HG03432 (cell line): ENCODE measurements at regions not wholly inside any gene's neighbourhood (a gene's known extent, or its start where the extent isn't known, plus 50 kb on each side); places are given as distances from the start of the nearest gene placed in this dataset.

Source experiments
- ATAC-seq: cut with Tn5 transposase; IDR thresholded peaks from one replicate; pipeline ENCODE4 v1.9.1; 2021; ENCODE audit warnings: mild to moderate bottlenecking, moderate library complexity; ENCODE audit not compliant: unreplicated experiment

- ATAC-seq = no peak
Observed at GRCh38 chr5:15447209-15447608, 52.8 kb upstream of the FBXL7 start.

- ATAC-seq = no peak
Observed at GRCh38 chr5:15446552-15446951, 53.4 kb upstream of the FBXL7 start.

GRCh38 chr5:15442193-15442570 lies 57.8 kb upstream of the FBXL7 start:
- ATAC-seq = peak; percentile 42

GRCh38 chr5:15441433-15442192 lies 58.4 kb upstream of the FBXL7 start:
- ATAC-seq = peak; percentile 68

- no peak for ATAC-seq
Observed at GRCh38 chr5:15440434-15440833, 59.5 kb upstream of the FBXL7 start.

DNA sequence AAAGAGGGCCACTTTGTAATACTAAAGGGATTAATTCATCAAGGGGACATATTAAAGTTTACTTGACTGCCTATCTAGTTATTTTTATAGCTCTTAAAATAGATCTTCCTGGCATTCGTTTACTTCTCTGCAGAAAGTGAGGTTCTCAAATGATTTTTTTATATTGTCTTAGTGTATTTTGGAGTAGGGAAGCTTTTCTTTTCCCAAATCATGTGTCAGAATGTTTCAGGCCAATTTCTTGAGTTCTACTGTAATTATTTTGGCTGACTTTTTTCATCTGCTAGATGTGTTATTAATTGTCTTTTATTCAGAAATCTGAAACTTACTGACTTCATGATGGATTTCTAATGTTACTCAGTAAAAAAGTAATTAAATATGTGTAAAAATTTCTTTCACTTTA lies 60.2 kb upstream of the FBXL7 start:
- no peak for ATAC-seq

GRCh38 chr5:15433709-15434108 lies 66.3 kb upstream of the FBXL7 start:
- no peak for ATAC-seq

GRCh38 chr5:15431923-15432322 lies 68.1 kb upstream of the FBXL7 start:
- ATAC-seq = peak; percentile 58

DNA sequence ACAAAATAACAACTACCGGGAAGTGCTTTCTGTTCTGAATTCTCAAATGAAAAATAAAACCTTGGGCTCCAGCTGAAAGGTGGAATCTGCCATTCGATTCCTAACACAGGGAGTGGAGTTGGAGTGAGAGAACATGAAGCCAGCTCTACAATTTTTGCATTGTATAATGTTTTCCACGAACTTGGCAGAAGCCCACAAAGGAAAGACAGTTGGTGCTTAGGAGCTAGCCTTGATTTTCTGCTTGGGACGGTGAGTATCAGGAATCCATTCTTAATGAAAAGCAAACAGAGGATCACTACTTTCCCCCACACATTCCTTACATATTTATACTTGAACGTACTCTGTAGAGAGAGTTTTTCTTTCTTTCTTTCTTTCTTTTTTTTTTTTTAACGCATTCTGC lies 74.2 kb upstream of the FBXL7 start:
- no peak for ATAC-seq

DNA sequence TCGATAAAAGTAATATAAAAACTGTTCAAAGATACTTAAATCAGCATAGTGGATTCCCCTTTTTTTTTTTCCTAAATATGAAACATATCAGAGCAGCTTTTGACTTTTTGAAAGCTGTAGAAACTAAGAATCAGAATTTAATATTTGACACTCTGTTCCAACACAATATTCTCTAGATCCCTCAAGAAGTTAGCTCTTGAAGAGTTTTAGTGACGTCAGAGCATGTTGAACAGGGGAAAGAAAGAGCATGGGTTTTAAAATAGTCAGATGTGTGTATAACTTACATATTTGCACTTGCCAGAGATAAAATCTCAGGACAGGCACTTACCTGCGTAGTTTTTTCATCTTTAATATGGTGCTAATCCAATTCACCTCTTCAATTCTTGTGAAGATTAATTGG lies 75.2 kb upstream of the FBXL7 start:
- no peak for ATAC-seq

GRCh38 chr5:15421921-15422412 lies 78.0 kb upstream of the FBXL7 start:
- ATAC-seq = no peak

- no peak for ATAC-seq
Observed at GRCh38 chr5:15421381-15421780, 78.6 kb upstream of the FBXL7 start.

DNA sequence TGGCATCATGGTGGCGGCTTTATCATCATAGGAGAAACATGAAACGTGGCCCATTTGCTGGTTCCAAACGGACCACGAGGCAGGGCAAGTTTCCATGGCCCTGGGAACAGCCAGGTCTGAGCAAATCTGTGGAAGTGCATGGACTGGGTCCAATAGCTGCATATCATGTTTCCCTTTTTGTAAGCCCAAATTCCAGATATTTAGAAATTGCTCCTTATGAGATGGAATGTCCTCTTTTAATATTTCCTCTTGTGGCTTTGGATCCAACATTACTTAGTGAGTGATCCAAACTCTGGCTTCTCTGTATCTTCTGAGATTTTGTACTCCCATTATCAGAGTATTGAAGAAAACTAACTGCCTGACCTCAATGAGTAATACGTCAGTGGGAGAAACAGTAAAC lies 79.8 kb upstream of the FBXL7 start:
- no peak for ATAC-seq

- ATAC-seq = no peak
Observed at GRCh38 chr5:15417156-15417555, 82.8 kb upstream of the FBXL7 start.

- ATAC-seq = no peak
Observed at GRCh38 chr5:15406478-15406877, 93.5 kb upstream of the FBXL7 start.

DNA sequence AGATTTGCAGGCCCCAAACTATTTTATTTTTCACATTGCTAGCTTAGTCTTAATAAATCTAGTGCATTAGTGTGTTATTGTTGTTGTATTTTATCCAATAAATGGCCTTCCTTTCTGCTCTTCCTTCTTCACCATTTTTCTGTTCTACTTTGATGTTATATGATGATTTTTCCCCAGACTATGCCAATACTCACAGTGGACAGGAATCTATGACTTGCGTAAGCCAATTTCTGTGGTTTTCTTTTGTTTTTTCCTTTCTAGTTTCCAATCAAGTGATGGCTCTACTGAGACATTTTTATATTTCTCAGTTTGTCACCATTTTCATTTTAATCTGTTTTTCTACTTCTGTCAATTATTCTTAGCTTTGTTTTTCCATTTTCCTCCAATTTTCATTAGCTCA lies 106.8 kb upstream of the FBXL7 start:
- ATAC-seq = no peak

DNA sequence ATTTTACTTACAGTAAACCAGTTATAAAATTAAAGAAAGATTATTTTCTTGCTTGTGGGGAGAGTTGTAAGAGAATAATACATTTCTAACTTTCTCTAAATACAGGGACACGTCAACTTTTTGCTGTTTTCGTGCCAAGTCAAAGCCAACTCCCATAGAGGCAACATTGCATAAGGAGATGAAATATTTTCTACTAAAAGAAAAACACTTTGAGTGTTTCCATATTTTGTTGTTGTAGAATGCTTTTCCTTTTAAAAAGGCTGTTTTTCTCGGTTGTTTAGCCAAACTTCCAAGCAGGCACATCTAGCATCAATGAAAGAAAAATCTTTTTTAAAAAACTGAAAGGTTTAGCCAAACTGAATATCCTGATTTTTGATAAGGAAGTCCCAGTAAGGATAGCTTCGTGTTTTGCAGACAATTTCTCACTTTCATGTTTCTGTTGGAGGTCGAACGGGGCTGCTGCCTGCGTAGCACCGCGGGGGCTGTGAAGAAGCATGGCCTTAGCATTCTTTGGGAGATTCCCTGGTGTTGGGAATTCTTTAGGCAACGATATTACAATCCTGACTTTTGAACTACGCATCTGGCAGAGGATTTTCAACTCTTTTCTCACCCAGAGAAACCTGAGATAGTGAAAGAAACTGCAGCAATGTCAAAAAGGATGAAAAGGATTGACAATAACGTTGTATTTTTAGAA lies 108.1 kb upstream of the FBXL7 start:
- ATAC-seq = no peak

DNA sequence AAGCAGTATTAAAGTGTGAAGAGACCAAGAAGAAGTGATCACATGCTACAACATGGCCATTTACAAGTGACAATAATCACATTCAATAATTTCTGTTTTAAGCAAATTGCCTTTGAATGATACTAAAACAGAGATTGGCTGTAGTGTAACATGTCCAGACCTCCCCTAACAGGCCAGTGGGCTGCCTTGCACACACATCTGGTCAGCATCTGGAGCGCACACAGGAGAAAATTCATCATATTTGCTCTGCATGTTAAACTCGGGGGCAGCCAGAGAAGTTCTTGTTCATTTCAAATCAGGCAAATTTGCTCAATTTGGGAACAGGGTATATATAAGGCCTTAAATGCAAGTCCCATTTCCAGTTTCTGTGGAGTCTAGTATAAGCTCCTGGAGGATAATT lies 111.1 kb upstream of the FBXL7 start:
- ATAC-seq = no peak

DNA sequence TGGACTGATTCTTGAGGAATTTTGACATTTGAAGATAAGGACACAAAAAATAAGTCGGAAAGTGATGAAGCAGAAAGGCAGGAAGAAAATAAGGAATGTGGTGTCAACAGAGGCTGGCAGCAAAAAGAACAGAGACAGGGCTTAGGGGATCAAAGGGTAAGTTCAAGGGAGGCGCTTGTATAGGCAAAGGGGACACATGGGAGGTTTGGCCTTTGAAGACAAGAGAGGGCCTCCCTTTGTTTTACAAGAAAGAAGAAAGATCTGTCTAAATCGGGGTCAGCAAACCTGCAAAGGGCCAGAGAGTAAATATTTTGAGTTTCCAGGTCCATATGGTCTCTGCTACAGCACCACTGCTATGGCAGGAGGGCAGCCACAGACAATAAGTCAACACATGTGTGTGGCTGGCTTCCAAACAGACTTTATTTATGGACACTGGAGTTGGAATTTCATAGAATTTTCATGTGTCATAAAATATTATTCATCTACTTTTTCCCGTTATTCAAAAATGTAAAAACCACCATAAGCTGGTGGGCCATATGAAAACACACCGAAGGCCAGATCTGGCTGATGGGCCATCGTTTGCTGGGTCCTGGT lies 112.0 kb upstream of the FBXL7 start:
- no peak for ATAC-seq

DNA sequence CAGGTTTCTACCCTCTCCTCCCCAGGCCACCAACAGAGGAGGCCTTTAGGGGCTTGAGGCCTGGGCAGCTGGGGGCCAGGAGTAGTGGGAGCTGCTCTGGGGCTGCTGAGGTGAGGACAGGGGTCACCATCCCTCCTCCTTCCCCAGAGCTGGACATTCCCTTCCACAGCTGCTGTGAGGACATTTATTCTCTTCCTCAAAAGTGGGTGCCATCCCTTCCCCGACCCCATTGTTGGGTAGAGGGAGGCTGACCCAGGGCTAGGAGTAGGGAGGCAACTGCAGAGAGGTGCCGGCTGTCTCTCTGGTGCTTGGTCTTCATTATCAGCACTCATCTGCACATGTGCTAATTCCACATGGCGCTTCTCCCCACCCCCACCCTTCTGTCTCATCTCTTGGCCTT lies 113.9 kb upstream of the FBXL7 start:
- no peak for ATAC-seq

GRCh38 chr5:15385553-15385952 lies 114.4 kb upstream of the FBXL7 start:
- no peak for ATAC-seq

- ATAC-seq = no peak
Observed at GRCh38 chr5:15385037-15385436, 114.9 kb upstream of the FBXL7 start.
